A549 (cell line): ENCODE measurements at regions not wholly inside any gene's neighbourhood (a gene's known extent, or its start where the extent isn't known, plus 50 kb on each side); places are given as distances from the start of the nearest gene placed in this dataset.

Experiments
- CBX2 ChIP-seq: fragments of 200-600 bp; sonication (generic); IDR thresholded peaks from 2 replicates; pipeline ENCODE4 v1.6.1; 2016; ENCODE audit warnings: low read depth, mild to moderate bottlenecking, borderline replicate concordance
- CBX8 ChIP-seq: fragments of 200-600 bp; sonication (generic); IDR thresholded peaks from 2 replicates; pipeline ENCODE4 v1.6.1; 2016
- CHD4 ChIP-seq: fragments of 200-600 bp; sonication (generic); IDR thresholded peaks from 2 replicates; pipeline ENCODE4 v1.6.1; 2016; ENCODE audit warnings: antibody characterized with exemption, mild to moderate bottlenecking, borderline replicate concordance
- EHF ChIP-seq: fragments of 250-450 bp; sonication (Bioruptor Pico); IDR thresholded peaks from 2 replicates; pipeline ENCODE4 v1.5.0; 2020; ENCODE audit warnings: mild to moderate bottlenecking
- EP300 ChIP-seq, 2 experiments: fragments of >200 bp; sonication (Bioruptor Twin); formaldehyde crosslinking; IDR thresholded peaks; 2 replicates in 1 of 2; 3 replicates in 1 of 2; pipeline ENCODE4 v1.6.1; 2016 to 2017
- POLR2A ChIP-seq: IDR thresholded peaks from 2 replicates; pipeline ENCODE4 v1.6.1; 2012; ENCODE audit warnings: mild to moderate bottlenecking, low read length
- ZNF302 ChIP-seq: fragments of 250-450 bp; sonication (Bioruptor Pico); IDR thresholded peaks from 2 replicates; pipeline ENCODE4 v1.9.0; 2021; ENCODE audit warnings: inconsistent platforms, mild to moderate bottlenecking, moderate library complexity
- TF ChIP-seq, protein P1 (sequence below): fragments of >200 bp; sonication (Bioruptor Twin); formaldehyde crosslinking; IDR thresholded peaks from 3 replicates; pipeline ENCODE4 v1.6.1; 2016
- TF ChIP-seq, protein P2 (sequence below): fragments of >200 bp; sonication (Bioruptor Twin); formaldehyde crosslinking; IDR thresholded peaks from 3 replicates; pipeline ENCODE4 v1.5.1; 2016
- TF ChIP-seq, protein P3 (sequence below): fragments of 200-600 bp; sonication (generic); IDR thresholded peaks from 2 replicates; pipeline ENCODE4 v1.6.1; 2016; ENCODE audit warnings: antibody characterized with exemption, mild to moderate bottlenecking, moderate library complexity

DNA sequence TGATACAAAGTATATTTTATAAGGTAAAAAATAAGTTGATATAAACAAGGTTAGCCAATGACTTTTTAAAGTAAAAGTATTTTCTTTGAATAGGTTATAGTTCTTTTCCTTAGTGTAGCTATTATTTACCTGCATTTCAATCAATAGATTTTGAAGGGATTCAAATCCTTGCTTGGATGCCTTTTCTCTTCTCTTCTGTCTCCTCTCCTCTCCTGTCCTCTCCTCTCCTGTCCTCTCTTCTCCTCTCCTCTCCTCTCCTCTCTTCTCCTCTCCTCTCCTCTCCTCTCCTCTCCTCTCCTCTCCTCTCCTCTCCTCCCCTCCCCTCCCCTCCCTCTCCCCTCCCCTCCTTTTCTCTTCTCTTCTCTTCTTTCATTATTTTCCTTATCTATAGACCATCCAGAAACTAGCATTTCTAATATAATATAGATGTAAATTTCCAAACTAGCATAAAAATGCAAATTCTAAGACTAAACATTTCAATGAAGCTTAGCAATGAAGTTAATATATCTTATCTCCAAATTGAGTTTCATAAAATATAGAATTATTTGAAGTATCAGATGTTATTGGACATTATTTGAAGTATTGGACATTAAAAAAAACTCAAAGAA lies 60.5 kb upstream of the PRKCQ start:
- TF ChIP-seq EHF (CRISPR knock-in tag) (no peak), CBX2 (no peak), CHD4 (no peak), POLR2A (no peak), EP300 (IDR thresholded peaks at IDR 0.05) (no peak), CBX8 (no peak), ZNF302 (CRISPR knock-in tag) (no peak)
- TF ChIP-seq, protein P1, sequence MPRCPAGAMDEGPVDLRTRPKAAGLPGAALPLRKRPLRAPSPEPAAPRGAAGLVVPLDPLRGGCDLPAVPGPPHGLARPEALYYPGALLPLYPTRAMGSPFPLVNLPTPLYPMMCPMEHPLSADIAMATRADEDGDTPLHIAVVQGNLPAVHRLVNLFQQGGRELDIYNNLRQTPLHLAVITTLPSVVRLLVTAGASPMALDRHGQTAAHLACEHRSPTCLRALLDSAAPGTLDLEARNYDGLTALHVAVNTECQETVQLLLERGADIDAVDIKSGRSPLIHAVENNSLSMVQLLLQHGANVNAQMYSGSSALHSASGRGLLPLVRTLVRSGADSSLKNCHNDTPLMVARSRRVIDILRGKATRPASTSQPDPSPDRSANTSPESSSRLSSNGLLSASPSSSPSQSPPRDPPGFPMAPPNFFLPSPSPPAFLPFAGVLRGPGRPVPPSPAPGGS, result no peak
- TF ChIP-seq, protein P2, sequence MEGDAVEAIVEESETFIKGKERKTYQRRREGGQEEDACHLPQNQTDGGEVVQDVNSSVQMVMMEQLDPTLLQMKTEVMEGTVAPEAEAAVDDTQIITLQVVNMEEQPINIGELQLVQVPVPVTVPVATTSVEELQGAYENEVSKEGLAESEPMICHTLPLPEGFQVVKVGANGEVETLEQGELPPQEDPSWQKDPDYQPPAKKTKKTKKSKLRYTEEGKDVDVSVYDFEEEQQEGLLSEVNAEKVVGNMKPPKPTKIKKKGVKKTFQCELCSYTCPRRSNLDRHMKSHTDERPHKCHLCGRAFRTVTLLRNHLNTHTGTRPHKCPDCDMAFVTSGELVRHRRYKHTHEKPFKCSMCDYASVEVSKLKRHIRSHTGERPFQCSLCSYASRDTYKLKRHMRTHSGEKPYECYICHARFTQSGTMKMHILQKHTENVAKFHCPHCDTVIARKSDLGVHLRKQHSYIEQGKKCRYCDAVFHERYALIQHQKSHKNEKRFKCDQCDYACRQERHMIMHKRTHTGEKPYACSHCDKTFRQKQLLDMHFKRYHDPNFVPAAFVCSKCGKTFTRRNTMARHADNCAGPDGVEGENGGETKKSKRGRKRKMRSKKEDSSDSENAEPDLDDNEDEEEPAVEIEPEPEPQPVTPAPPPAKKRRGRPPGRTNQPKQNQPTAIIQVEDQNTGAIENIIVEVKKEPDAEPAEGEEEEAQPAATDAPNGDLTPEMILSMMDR, result no peak
- TF ChIP-seq, protein P3, sequence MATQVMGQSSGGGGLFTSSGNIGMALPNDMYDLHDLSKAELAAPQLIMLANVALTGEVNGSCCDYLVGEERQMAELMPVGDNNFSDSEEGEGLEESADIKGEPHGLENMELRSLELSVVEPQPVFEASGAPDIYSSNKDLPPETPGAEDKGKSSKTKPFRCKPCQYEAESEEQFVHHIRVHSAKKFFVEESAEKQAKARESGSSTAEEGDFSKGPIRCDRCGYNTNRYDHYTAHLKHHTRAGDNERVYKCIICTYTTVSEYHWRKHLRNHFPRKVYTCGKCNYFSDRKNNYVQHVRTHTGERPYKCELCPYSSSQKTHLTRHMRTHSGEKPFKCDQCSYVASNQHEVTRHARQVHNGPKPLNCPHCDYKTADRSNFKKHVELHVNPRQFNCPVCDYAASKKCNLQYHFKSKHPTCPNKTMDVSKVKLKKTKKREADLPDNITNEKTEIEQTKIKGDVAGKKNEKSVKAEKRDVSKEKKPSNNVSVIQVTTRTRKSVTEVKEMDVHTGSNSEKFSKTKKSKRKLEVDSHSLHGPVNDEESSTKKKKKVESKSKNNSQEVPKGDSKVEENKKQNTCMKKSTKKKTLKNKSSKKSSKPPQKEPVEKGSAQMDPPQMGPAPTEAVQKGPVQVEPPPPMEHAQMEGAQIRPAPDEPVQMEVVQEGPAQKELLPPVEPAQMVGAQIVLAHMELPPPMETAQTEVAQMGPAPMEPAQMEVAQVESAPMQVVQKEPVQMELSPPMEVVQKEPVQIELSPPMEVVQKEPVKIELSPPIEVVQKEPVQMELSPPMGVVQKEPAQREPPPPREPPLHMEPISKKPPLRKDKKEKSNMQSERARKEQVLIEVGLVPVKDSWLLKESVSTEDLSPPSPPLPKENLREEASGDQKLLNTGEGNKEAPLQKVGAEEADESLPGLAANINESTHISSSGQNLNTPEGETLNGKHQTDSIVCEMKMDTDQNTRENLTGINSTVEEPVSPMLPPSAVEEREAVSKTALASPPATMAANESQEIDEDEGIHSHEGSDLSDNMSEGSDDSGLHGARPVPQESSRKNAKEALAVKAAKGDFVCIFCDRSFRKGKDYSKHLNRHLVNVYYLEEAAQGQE, result no peak
